ENCODE measurements at regions not wholly inside any gene's neighbourhood (a gene's known extent, or its start where the extent isn't known, plus 50 kb on each side); places are given as distances from the start of the nearest gene placed in this dataset.

DNA sequence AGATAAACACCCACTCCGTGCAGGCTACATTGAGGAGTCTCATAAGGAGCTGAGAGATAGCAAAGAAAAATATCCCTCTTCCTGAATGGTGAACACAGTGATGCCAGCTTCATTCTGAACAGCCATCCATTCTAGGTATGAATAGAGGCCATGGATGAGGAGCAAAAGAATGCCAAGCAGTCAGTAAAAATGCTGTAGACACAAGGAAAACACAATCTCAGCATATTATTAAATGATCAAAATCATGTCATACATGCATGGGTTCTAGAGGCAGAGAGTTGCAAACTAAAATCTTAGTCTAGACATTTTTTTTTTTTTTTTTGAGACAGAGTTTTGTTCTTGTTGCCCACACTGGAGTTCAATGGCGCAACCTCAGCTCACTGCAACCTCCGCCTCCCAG is 313.0 kb downstream of the SOX9 start:
- DNase-seq (ENCODE audit: extremely low spot score, unreplicated experiment), result no peak
- Mint-ChIP-seq H3K4me1 (ENCODE audit: unreplicated experiment) (peaks cover 12% of the 10 kb centered on the region), H3K36me3 (ENCODE audit: unreplicated experiment) (no peaks in the 10 kb centered on the region), H3K27me3 (ENCODE audit: unreplicated experiment) (no peaks in the 10 kb centered on the region), H3K4me3 (ENCODE audit: unreplicated experiment) (no peak overlapping the region), H3K9me3 (ENCODE audit: unreplicated experiment) (no peaks in the 10 kb centered on the region), H3K27ac (ENCODE audit: unreplicated experiment) (no peak overlapping the region)
- no peak for TF ChIP-seq CTCF (IDR thresholded peaks at IDR 0.05)

- H3K36me3 Mint-ChIP-seq (ENCODE audit: unreplicated experiment), result no peaks in the 10 kb centered on the region
Observed at GRCh38 chr17:72434581-72434980, 313.8 kb downstream of the SOX9 start.

GRCh38 chr17:72434991-72435618 is 314.3 kb downstream of the SOX9 start:
- Mint-ChIP-seq H3K27me3 (ENCODE audit: unreplicated experiment) (no peaks in the 10 kb centered on the region), H3K9me3 (ENCODE audit: unreplicated experiment) (no peaks in the 10 kb centered on the region), H3K4me1 (ENCODE audit: unreplicated experiment) (peaks cover 18% of the 10 kb centered on the region), H3K4me3 (ENCODE audit: unreplicated experiment) (no peak overlapping the region), H3K27ac (ENCODE audit: unreplicated experiment) (no peak overlapping the region), H3K36me3 (ENCODE audit: unreplicated experiment) (no peaks in the 10 kb centered on the region)
- DNase-seq (ENCODE audit: extremely low spot score, unreplicated experiment), result no peak
- TF ChIP-seq CTCF (IDR thresholded peaks at IDR 0.05), result no peak

More at GRCh38 chr17:72434581-72434980, 313.8 kb downstream of the SOX9 start:
- H3K4me3 Mint-ChIP-seq (ENCODE audit: unreplicated experiment), result no peak overlapping the region
- no peak for DNase-seq (ENCODE audit: extremely low spot score, unreplicated experiment)
- no peak overlapping the region for H3K27ac Mint-ChIP-seq (ENCODE audit: unreplicated experiment)
- TF ChIP-seq CTCF (IDR thresholded peaks at IDR 0.05), result no peak
- H3K4me1 Mint-ChIP-seq (ENCODE audit: unreplicated experiment), result peaks cover 13% of the 10 kb centered on the region
- no peaks in the 10 kb centered on the region for H3K9me3 Mint-ChIP-seq (ENCODE audit: unreplicated experiment)
- no peaks in the 10 kb centered on the region for H3K27me3 Mint-ChIP-seq (ENCODE audit: unreplicated experiment)

DNA sequence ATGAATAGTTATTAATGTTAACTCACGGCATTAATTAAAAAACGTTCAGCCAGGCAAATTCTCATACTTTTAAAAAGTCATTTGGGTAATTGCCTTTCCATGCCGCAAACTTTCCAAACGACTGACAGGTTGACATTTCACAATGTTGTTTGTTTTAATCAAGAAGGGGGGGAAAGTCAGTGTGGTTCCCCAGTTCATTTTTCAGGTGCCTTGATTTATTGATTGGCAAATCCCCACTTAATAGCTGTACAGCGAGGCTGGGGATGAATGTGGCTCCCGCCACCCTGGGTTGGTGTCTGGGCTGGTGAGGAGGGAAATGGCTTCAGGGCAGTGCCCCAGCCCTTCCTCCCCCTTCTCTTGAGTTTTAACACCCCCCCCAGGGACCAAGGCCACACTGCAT is 318.0 kb downstream of the SOX9 start:
- Mint-ChIP-seq H3K4me1 (ENCODE audit: unreplicated experiment) (peaks cover 9% of the 10 kb centered on the region), H3K27ac (ENCODE audit: unreplicated experiment) (no peak overlapping the region), H3K36me3 (ENCODE audit: unreplicated experiment) (no peaks in the 10 kb centered on the region), H3K27me3 (ENCODE audit: unreplicated experiment) (no peaks in the 10 kb centered on the region), H3K9me3 (ENCODE audit: unreplicated experiment) (no peaks in the 10 kb centered on the region), H3K4me3 (ENCODE audit: unreplicated experiment) (no peak overlapping the region)
- no peak for TF ChIP-seq CTCF (IDR thresholded peaks at IDR 0.05)
- DNase-seq (ENCODE audit: extremely low spot score, unreplicated experiment), result no peak

DNA sequence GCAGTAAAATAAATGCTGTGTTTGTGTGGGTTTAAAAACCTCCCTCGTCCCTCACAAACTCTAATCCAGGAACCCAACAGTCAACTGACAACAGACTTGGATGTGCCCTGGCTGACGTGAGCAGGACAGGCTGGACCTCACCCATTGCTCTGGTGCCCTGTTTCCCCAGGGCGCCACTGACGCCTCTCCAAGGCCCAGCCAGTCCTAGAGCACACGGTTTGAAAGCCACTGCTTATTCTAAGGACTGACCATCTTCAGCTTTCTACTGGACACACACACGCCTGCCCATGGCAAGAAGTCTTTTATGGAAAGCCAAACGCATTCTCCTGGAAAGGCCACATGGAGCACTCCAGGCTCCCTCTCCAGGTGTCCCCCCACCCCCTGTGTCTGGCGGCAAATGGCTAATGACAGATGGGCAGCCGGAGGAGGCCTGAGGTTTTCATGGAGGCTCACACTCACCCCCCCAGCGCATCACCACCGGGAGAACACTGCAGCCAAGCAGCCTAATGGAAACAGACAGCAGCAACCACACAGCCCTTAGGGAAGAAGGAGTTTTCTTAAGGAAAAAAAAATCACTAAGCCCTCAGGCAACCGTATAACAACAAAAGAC is 319.2 kb downstream of the SOX9 start:
- Mint-ChIP-seq H3K4me3 (ENCODE audit: unreplicated experiment) (no peak overlapping the region), H3K27ac (ENCODE audit: unreplicated experiment) (no peak overlapping the region), H3K4me1 (ENCODE audit: unreplicated experiment) (peaks cover 15% of the 10 kb centered on the region), H3K27me3 (ENCODE audit: unreplicated experiment) (no peaks in the 10 kb centered on the region), H3K9me3 (ENCODE audit: unreplicated experiment) (no peaks in the 10 kb centered on the region), H3K36me3 (ENCODE audit: unreplicated experiment) (no peaks in the 10 kb centered on the region)
- TF ChIP-seq CTCF (IDR thresholded peaks at IDR 0.05), result no peak
- no peak for DNase-seq (ENCODE audit: extremely low spot score, unreplicated experiment)
